ENCODE measurements at regions not wholly inside any gene's neighbourhood (a gene's known extent, or its start where the extent isn't known, plus 50 kb on each side); places are given as distances from the start of the nearest gene placed in this dataset.

DNA sequence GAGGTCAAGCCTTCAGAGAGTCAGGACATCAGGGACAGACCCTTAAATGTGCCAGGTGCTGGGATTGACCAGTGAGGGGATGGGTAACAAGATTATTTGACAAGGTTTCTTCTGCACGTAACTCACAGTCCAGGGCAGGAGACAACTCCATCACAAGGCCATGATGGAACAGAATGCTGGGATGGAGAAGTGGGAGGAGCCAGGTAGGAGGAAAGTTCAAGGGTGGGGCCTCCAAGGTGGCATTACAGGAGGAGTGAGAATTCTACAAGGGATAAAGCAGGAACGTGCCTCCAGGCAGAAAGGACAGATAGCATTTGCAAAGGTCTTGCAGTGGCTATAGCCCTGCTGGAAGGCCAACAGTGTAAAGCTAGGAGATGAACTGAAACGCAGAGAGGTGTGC, 102.2 kb downstream of the FGF18 start:
- TF ChIP-seq MXI1 (IDR thresholded peaks at IDR 0.05; ENCODE audit: borderline replicate concordance, low read depth, low read length), result no peak
- no peak for TF ChIP-seq RCOR1 (IDR thresholded peaks at IDR 0.05; ENCODE audit: insufficient replicate concordance, low read length)
- no peak for TF ChIP-seq NFE2L2 (IDR thresholded peaks at IDR 0.05; ENCODE audit: low read depth, low read length)
- TF ChIP-seq MAFK (IDR thresholded peaks at IDR 0.05; ENCODE audit: low read depth, low read length), result no peak
- no peak for TF ChIP-seq SMC3 (IDR thresholded peaks at IDR 0.05; ENCODE audit: low read depth, low read length)
- TF ChIP-seq FOS (IDR thresholded peaks at IDR 0.05; ENCODE audit: low read depth, low read length), result no peak
- no peak for TF ChIP-seq CEBPB (IDR thresholded peaks at IDR 0.05; ENCODE audit: low read depth, low read length)
- TF ChIP-seq CHD1 (IDR thresholded peaks at IDR 0.05; ENCODE audit: low read depth, low read length), result no peak
- TF ChIP-seq POLR2A (IDR thresholded peaks at IDR 0.05; ENCODE audit: low read depth, low read length), result no peak
- TF ChIP-seq BHLHE40 (IDR thresholded peaks at IDR 0.05; ENCODE audit: low read depth, low read length), result no peak
- no peak for TF ChIP-seq RAD21 (IDR thresholded peaks at IDR 0.05; ENCODE audit: low read length)
- TF ChIP-seq RFX5 (IDR thresholded peaks at IDR 0.05; ENCODE audit: low read depth, low read length), result no peak
- no peak for TF ChIP-seq MAZ (IDR thresholded peaks at IDR 0.05; ENCODE audit: borderline replicate concordance, low read depth, low read length)
- TF ChIP-seq, protein P1, sequence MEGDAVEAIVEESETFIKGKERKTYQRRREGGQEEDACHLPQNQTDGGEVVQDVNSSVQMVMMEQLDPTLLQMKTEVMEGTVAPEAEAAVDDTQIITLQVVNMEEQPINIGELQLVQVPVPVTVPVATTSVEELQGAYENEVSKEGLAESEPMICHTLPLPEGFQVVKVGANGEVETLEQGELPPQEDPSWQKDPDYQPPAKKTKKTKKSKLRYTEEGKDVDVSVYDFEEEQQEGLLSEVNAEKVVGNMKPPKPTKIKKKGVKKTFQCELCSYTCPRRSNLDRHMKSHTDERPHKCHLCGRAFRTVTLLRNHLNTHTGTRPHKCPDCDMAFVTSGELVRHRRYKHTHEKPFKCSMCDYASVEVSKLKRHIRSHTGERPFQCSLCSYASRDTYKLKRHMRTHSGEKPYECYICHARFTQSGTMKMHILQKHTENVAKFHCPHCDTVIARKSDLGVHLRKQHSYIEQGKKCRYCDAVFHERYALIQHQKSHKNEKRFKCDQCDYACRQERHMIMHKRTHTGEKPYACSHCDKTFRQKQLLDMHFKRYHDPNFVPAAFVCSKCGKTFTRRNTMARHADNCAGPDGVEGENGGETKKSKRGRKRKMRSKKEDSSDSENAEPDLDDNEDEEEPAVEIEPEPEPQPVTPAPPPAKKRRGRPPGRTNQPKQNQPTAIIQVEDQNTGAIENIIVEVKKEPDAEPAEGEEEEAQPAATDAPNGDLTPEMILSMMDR (conservative IDR thresholded peaks at IDR 0.05; ENCODE audit: low read depth, low read length), result no peak
- TF ChIP-seq, protein P2, sequence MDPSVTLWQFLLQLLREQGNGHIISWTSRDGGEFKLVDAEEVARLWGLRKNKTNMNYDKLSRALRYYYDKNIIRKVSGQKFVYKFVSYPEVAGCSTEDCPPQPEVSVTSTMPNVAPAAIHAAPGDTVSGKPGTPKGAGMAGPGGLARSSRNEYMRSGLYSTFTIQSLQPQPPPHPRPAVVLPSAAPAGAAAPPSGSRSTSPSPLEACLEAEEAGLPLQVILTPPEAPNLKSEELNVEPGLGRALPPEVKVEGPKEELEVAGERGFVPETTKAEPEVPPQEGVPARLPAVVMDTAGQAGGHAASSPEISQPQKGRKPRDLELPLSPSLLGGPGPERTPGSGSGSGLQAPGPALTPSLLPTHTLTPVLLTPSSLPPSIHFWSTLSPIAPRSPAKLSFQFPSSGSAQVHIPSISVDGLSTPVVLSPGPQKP (IDR thresholded peaks at IDR 0.05; ENCODE audit: borderline replicate concordance, low read depth, low read length), result no peak
- peak overlapping the region; percentile 95 for H2BK20ac ChIP-seq (ENCODE audit: low read depth, low read length)
- no peak overlapping the region for H3K9ac ChIP-seq (ENCODE audit: low read depth, low read length)
- peaks cover 3% of the 10 kb centered on the region; the same call in 1 of the 2 replicates for H3K27me3 ChIP-seq (ENCODE audit: control insufficient read depth, insufficient read depth, low read length)
- peak overlapping the region; percentile 48; the same call in 2 of the 3 replicates for H2BK15ac ChIP-seq (ENCODE audit: low read depth, low read length)
- H3K14ac ChIP-seq (replicated peaks; ENCODE audit: low read depth, low read length), result peak overlapping the region; percentile 81
- peak overlapping the region; percentile 7 to 85; a peak in 3 of 4 replicates for H4K8ac ChIP-seq (ENCODE audit: low read depth in 2 of 2, low read length in 2 of 2)
- H4K20me1 ChIP-seq (ENCODE audit: insufficient read depth, low read length), result no peaks in the 10 kb centered on the region
- H2BK5ac ChIP-seq (ENCODE audit: low read depth, low read length, poor library complexity, severe bottlenecking), result peak overlapping the region; percentile 74
- no peak overlapping the region for H3K4me3 ChIP-seq (ENCODE audit: insufficient read depth, low read depth, low read length)
- H3K36me3 ChIP-seq (ENCODE audit: control insufficient read depth, insufficient read depth, low read length), result no peaks in the 10 kb centered on the region
- ATAC-seq (ENCODE audit: low read depth) (peak; percentile 19), DNase-seq (no peak)
- H2AFZ ChIP-seq (replicated peaks; ENCODE audit: low read length, poor library complexity), result peak overlapping the region; percentile 85
- CTCF ChIA-PET, result interaction anchor here (1.4 kb wide), 1 partner anchor 38 kb away, joined by 4 read pairs; no protein-coding TSS in a partner anchor
- H3K56ac ChIP-seq (ENCODE audit: extremely low read depth, insufficient read depth, low read length), result peak overlapping the region; percentile 56; the same call in 1 of the 2 replicates
- H2AK9ac ChIP-seq (replicated peaks; ENCODE audit: low read depth, low read length, poor library complexity), result peak overlapping the region; percentile 67
- peak overlapping the region; percentile 61 for H3K4me2 ChIP-seq (ENCODE audit: low read depth, low read length)
- peaks cover 23% of the 10 kb centered on the region for H3K9me1 ChIP-seq (ENCODE audit: insufficient read depth, low read length)
- intact Hi-C loops (cut with micrococcal nuclease), result loop anchor here (2.0 to 5.0 kb wide), 2 partner anchors 71 to 99 kb away; no protein-coding TSS in a partner anchor
- peak overlapping the region; percentile 89 for H4K91ac ChIP-seq (ENCODE audit: insufficient read depth, low read depth, low read length)
- no peaks in the 10 kb centered on the region for H3K79me1 ChIP-seq (ENCODE audit: low read depth in 1 of 2, low read length in 2 of 2)
- peaks cover 23% of the 10 kb centered on the region for H3K4me1 ChIP-seq (ENCODE audit: control insufficient read depth, insufficient read depth, low read length)
- no TSS peak for BruUV-seq (replicated peaks)
- peak overlapping the region; percentile 92 for H2BK120ac ChIP-seq (ENCODE audit: low read depth, low read length)
- peak overlapping the region; percentile 46; the same call in 1 of the 2 replicates for H3K18ac ChIP-seq (ENCODE audit: low read depth, low read length)
- no peaks in the 10 kb centered on the region for H3K9me3 ChIP-seq (ENCODE audit: control insufficient read depth, insufficient read depth, low read length)
- H4K5ac ChIP-seq (ENCODE audit: low read depth, low read length), result peak overlapping the region; percentile 25; the same call in 1 of the 2 replicates
- H3K4ac ChIP-seq (ENCODE audit: low read depth, low read length), result peak overlapping the region; percentile 88
- H3K23ac ChIP-seq (ENCODE audit: low read depth, low read length), result peak overlapping the region; percentile 73
- POLR2A ChIA-PET (ENCODE audit: unreplicated experiment), result no interaction called here
- dilution Hi-C loops (cut with HindIII; ENCODE audit: low sequenced_read_pairs, unreplicated experiment), result no loop called here
- in situ Hi-C loops (cut with MboI; ENCODE audit: low sequenced_read_pairs), result no loop called here
- peak overlapping the region; percentile 81; the same call in 1 of the 2 replicates for H3K27ac ChIP-seq (ENCODE audit: insufficient read depth, low read length)
- peak overlapping the region; percentile 14; the same call in 1 of the 2 replicates for H2AK5ac ChIP-seq (ENCODE audit: low read depth, low read length)
- WGBS, 2 experiments (ENCODE audit: extremely low coverage in 2 of 2, insufficient read length in 1 of 2), result 60% methylated on average over 1 of the region's 3 CpGs; no CpG with 5 or more reads in 1 of the 2 experiments
